Hematopoietic multipotent progenitor cell (in vitro differentiated cells): ENCODE measurements at regions not wholly inside any gene's neighbourhood (a gene's known extent, or its start where the extent isn't known, plus 50 kb on each side); places are given as distances from the start of the nearest gene placed in this dataset.
"Not testable (repeated sequence)": the region's sequence is repeated elsewhere in the genome, so short reads cannot be mapped to it uniquely, and the experiment has no call there.

ENCODE experiments used
- DNase-seq, 3 donors: peaks; one replicate each; pipeline ENCODE4 v3.0.0-alpha.2; 2011 to 2015; ENCODE audit warnings: low read depth in 2 of 3, low spot score in 2 of 3

DNA sequence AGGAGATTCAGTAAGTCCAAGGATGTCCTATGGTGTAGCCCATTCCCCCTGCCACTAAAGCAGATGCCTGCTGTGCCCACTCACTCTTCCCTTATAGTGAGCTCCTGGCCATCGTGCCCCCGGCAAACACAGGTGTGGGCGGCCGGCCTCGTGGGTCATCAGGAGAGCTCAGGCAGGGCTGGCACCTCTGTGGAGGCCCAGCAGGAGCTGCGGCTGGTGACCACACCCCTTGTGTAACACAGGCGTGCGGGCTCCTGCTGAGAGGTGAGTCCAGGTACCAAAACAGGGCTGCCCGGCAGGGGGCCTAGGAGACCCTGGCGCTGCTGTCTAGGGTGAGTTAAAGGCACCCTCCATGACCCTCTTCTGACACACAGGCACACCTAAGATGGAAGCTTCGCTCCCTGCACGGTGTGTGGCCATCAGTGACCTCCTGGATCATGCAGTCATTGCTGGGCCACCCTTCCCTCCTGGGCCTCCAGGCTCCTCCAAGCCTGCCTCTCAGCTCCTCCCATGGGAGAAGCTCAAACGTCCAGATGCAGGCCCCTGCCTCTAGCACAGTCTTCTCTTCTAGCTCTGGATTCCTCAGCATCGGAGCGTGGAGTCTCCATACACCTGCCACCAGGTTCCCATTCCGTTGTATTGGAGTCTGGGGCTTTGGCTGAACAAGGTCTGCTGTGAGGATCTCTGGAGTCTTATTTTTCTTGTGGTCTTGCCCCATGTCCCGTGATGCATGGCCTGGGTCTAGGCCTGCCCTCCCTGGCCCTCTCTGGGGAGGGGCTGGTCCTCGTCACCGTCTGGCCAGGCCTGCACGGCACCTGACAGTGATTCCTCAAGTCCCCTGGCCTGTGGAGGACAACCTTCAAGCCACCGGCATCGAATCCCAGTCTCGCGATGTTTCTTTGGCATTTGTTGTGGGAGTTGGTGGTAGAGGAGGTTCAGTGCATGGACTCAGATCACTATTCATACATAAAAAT is 246.9 kb downstream of the ACKR3 start:
- DNase-seq: no peak

DNA sequence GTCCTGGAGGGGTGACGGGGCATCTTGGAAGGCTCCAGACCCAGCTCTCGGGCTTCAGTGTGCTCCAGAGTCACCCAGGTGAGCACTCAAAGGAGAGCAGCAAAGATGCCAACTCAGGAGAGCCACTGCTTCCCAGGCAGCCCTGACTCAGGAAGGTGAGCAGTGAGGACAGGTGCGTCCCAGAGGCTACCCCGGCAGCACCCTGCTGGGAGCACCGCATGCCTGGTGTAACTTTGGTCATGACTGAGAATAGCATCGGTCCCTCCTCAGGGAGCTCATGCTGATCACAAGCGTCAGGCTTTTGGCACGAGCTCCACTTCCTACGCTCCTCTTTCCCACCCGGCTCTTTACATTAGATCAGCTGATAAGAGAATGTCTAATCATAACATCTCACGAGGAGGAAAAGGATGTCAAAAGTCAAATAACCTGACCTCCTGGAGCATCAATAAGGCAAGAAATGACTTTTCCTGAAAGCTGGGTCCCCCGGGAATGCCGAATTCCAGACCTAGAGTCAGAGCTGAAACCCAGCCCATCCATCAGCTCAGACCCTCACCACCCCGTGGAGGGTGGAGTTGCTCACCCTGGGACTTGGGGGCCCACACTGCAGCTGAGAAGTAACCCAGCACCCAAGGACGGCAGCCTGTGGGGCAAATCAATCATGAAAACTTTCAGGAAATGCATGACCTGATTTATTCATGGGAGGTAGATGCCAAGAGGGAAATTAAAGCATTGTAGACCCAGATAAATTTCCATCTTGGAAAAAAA is 248.8 kb downstream of the ACKR3 start:
- no peak for DNase-seq

DNA sequence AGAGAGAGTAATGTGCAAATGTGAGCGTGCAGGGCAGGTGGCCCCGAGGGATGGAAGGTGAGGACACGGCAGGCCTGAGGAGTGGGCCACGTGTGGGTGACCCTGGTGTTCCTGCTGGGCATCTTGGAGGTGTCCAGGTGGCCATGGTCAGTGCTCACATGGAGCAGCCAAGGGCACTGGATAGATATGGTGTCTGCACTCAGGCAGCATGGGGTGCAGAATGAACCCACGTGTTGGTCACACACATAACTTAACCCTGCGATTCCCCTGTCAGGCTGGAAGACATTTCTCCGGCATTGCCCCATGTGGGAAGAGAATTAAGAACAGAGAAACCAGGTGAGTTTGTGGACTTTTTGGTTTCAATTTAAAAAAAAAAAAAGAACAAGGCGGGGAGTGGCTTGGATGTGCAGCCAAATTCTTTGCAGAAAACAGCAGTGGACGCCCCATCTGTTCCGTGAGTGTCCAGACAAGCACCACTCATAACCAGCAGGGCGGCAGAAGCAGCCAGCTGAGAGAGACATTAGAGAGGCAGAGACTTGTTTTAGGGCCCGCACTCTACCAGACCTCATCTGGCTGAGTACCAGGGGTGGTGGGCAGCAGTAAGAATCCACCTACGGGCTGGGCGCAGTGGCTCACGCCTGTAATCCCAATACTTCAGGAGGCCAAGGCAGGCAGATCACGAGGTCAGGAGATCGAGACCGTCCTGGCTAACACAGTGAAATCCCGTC is 249.8 kb downstream of the ACKR3 start:
- no peak for DNase-seq

DNA sequence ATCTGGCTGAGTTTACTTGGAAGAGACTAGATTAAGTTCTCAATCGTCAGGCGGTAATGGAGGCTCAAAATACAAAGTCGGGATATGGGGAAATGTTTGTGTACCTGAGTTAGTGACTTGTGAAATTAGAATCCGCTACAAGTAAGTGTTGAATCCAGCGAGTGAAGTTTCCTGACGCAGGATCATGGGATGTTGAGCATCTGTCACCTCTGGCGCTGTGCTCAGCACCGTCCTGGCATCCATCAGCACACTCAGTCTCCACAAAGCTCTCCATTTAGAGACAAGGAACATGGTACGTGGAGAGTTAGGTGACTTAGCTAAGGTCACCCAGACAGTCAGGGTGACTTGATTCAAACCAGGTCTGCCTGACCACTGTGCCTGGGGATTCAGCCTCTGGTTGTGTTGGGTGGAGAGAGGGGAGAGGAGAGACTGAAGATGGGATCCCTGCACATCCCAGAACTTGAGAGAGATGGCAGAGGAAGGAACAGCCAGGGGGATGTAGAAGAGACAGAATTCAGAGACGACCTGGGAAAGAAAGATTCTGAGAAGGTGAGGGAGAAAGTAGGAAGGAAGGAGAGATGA is 251.2 kb downstream of the ACKR3 start:
- DNase-seq: no peak

DNA sequence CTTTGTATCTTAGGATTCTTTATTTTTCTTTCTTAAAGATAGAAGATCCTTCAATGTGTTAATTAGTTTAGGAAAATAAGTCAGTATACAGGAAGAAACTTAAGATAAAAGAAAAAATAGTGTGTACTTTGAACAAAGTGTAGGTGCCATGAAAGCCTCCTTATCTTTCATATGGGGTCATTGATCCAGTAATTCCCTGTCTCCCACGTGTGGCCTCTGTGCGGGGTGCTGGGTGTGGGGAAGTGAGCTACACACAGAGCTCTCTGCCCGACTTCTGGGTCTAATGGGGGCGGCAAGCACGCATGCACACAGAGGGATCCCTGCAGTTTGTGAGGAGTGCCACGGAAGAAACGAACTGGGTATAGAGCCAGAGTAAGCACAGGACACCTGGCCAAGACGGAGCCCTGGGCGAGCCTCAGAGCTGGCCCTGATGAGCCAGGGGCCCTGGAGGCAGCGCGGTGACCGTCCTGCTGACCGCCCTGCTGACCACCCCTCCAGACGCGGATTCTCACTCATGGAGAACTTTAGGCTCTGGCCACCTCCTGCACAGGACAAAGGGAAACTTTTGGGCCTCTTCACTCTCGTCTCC is 253.5 kb downstream of the ACKR3 start:
- no peak for DNase-seq

DNA sequence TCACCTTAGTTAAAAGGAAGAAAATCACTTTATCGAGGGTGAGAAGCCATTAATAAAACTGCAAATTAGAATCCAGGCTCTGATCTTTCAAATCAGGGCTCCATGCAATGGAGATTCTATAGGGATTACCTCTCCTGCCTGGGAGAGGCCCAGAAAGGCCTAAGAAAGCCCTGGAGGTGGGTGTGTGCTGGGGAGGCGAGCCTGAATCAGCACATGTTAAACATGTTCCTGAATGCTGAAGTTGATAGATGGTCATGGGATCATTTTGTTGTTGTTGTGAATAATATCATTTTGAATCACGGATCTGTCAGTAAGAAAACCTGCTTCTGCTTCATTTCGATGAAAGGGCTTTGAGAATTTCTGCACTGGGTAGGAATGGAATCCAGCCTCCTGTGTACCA is 254.3 kb downstream of the ACKR3 start:
- DNase-seq: no peak

DNA sequence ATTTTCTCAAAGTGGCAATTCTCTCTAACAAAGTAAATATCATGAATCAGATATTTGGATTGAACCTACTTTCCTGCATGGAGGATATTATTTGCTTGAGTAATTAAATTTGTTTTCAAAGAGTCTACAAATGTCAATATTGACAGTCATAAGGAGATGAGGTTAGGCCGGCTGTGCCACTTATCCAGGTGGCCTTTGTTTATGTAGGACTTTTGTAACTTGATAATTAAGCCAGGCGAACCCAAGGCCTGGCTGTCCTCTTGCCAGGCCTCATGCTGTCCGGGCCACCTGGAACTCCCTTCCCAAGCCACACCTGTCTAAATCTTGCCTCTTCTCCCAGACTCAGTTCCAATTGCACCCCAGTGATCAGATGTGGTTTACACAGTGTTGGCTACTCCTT is 255.2 kb downstream of the ACKR3 start:
- no peak for DNase-seq

DNA sequence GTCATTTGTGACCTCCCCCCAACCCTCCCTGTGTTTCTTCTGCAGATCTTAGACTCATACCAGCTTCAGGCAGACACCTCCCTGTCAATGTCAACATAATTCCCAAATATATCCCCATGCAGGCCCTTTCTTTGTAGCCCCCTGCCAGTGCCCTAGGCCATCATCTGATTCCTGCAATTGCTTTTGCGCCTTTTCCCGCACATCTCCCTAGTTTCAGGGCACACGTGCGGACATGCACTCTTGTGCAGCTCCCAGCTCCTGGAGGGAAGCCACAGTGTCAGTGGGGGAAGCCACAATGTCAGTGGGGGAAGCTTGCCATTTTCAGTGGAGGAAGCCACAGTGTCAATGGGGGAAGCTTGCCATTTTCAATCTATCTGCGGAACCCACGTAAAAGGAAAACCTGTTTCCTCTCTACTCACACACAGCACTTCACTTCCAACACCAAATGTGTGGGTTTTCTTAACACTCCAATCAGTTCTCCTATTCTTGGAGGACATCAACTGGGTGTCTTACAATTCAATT is 256.4 kb downstream of the ACKR3 start:
- DNase-seq: no peak

DNA sequence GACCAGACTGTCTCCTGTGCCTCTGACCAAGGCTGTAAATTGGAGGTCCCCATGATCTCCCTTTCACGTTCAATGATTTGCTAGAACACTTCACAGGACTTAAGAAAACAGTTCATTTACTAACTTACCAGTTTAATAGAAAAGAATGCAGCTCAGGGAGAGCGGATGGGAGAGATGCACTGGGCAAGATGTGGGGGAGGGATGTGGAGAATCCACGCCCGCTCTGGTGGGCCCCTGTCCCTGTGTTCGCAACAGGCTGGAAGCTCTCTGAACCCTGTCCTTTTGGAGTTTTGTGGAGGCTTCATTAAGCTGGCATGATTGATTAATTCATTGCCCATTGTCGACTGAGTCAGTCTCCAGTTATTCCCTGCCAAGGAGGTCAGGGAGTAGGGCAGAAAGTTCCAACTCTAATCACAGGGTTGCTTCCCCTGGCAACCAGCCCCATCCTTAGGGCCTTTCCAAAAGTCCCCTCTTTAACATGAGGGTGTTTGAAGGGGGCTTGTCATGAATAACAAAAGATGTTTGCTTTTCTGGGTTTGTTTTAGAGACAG is 257.1 kb downstream of the ACKR3 start:
- no peak for DNase-seq

DNA sequence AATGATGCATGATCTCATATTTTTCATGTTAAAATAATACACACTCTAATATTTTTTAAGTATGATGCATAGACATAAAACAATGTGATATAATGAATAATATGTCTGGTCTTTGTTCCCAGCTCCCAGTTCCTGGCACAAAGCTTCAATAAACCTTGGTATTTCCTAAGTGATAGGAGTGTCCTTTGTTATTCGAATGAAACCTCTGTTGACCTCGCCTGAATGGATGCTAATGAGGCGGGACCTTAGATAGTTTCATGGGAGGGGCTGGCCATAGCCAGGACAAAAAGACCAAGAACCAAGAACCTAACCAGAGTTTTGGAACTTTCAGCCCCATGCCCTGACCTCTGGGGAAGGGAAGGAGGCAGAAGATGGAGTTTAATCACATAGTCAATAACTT is 257.7 kb upstream of the COPS8 start:
- no peak for DNase-seq

DNA sequence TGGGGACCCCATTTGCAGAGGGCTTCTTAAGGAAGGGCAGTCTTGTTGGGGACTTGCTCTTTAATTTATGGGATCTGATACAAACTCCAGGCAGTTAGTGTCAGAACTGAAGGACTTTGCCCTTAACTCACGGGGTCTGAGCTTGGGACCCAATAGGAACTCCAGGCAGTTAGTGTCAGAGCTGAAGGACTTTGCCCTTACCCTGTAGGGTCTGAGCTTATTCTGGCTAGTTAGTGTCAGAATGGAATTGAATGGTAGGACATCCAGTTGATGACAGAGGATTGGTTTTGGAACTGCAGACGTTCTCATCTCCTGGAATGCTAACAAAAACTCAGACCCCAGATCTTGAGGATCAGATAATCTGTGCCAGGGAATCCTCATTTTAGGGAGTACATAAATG is 256.9 kb upstream of the COPS8 start:
- DNase-seq: no peak

DNA sequence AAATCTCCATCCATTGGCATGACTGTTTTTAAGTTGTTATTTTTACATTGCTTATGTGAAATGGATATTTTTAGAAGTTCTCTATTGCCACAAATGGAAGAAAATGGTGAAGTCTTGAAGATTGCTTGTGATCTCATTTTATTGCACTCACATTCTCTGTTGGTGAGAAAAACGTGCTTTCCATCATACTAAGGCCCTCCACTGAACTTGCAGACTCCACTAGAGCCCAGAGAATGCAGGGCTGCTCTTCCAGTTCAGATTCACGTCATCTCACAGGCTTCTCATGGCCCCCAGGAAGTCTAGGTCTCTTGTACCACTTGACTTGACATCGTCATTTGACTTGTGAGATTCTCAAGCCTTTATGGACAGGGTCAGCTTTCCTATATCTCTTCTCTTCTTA is 254.8 kb upstream of the COPS8 start:
- DNase-seq: no peak

DNA sequence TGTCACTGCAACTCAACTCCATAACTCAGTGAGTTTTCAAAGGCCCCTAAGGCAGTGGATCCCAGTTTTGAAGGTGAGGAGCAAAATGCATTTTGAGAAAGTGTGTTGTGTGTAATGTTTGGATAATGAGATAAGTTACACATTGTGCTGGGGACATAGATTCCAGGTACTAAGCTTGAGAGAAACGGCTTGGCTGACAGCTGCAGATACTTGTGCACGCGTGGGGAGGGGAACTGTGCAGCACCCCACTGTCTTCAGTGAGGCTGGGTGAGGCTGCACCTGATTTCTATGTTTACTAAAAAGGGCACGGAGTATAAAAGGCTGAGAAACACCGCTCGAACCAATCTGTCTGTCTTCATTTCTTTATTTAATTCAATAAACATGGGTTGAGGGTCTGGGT is 254.0 kb upstream of the COPS8 start:
- DNase-seq: no peak

DNA sequence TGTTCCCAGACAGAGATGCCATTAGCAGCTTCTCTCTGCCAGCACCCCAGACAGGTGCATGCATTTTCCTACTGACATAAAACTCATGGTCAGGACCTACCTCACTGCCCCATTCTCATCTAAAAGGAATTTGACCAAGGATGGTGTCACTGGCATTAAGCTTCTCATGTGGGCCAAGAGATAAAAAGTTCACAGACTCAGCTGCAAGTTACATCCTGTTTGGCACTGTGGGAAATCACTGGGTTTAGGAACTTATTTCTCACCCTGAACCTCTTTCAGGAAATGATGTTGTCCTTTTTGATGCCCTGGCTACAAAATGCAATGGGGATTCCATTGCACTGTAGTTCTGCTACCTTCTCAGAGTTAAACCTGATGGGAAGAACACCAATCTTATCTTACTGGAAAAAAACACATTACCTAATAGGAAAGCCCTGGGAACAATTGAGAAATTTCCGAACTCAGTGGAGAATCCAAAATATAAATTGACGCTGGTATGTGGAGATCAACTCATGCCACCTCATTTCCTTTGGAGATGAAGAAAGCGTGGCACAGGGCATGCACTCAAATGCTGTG is 252.1 kb upstream of the COPS8 start:
- no peak for DNase-seq

DNA sequence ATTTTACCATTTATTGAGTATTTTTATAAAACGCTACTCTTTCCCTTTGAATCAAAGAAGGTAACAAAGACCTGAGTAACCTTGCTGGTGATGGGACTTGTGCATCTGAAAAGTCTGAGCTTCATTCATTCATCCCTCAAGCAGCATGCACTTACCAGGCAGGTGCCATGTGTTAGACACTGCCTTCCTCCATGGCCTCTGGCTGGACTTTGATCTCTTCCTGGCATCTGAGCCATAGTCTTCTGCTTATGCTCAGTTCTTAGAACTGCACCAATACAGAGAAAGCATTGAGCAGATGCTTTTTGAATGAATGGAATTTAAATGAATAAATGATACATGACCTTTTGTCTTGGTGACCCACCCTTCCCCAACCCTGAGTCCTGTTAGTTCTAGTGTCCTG is 251.4 kb upstream of the COPS8 start:
- DNase-seq: no peak

DNA sequence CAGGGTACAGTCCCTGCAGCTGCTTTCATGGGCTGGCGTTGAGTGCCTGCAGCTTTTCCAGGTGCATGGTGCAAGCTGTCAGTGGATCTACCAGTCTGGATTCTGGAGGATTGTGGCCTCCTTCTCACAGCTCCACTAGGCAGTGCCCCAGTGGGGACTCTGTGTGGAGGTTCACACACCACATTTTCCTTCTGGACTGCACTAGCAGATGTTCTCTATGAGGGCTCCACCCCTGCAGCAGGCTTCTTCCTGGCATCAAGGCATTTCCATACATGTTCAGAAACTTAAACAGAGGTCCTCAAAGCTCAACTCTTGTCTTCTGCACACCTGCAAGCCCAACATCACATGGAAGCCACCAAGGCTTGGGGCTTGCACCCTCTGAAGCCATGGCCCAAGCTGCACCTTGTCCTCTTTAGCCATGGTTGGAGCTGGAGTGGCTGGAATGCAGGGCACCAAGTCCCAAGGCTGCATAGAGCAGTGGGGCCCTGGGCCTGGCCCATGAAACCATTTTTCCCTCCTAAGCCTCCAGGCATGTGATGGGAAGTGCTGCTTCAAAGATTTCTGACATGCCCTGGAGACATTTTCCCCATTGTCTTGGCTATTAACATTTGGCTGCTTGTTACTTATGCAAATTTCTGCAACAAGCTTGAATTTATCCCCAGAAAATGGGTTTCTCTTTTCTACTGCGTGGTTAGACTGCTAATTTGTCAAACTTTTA is 250.2 kb upstream of the COPS8 start:
- no peak for DNase-seq

DNA sequence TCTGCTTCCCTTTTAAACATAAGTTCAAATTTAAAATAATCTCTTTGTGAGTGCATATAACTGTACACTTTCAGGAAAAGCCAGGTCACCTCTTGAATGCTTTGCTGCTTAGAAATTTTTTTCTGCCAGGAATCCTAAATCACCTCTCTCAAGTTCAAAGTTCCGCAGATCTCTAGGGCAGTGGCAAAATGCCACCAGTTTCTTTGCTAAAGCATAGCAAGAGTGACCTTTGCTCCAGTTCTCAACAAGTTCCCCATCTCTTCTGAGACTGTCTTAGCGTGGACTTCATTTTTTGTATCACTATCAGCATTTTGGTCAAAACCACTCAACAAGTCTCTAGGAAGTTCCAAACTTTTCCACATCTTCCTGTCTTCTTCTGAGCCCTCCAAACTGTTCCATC is 249.7 kb upstream of the COPS8 start:
- DNase-seq: not testable (repeated sequence)

DNA sequence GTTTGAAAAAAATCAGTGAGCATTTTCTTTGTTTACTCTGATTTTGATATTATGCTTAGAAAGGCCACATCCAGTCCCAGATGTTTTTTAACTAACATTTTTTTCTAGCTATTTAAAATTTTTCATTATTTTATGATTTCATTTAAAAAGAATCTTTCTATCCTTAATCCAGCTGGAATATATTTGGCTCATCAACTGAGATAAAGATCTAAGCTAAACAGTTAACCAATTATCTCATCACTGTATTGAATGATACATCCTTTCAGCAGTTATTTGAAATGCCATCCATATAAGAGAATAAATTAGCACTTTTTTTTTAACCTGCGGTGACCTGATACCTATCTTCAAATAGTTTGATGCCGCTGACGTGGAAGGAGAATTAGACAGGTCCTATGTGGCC is 245.5 kb upstream of the COPS8 start:
- no peak for DNase-seq

DNA sequence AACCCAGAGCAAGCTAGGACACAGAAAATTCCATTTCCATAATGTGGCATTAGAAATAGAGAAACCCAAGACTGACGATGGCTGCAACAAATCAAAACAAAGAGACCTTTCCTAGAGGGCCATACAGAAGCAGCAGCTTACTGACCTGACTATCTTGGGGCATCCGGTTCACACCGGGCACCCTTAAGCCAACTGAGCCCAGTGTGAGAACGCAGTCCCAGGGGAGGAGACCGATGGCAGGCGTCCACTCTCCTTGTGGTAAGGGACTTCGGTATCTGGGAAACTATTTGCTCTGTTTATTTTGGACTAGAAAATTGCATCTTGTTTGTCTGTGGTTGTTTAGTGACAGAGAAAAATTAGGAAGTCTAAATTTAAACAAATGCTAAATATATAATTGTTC is 244.8 kb upstream of the COPS8 start:
- DNase-seq: no peak
